HG02588 (cell line): ENCODE measurements at regions not wholly inside any gene's neighbourhood (a gene's known extent, or its start where the extent isn't known, plus 50 kb on each side); places are given as distances from the start of the nearest gene placed in this dataset.
A peak's percentile ranks its signal among the peaks of the same experiment; 100 is the strongest.
"Not testable (repeated sequence)": the region's sequence is repeated elsewhere in the genome, so short reads cannot be mapped to it uniquely, and the experiment has no call there.

Experiments used
- ATAC-seq: cut with Tn5 transposase; IDR thresholded peaks from one replicate; pipeline ENCODE4 v1.9.1; 2021; ENCODE audit warnings: mild to moderate bottlenecking, moderate library complexity; ENCODE audit not compliant: unreplicated experiment

DNA sequence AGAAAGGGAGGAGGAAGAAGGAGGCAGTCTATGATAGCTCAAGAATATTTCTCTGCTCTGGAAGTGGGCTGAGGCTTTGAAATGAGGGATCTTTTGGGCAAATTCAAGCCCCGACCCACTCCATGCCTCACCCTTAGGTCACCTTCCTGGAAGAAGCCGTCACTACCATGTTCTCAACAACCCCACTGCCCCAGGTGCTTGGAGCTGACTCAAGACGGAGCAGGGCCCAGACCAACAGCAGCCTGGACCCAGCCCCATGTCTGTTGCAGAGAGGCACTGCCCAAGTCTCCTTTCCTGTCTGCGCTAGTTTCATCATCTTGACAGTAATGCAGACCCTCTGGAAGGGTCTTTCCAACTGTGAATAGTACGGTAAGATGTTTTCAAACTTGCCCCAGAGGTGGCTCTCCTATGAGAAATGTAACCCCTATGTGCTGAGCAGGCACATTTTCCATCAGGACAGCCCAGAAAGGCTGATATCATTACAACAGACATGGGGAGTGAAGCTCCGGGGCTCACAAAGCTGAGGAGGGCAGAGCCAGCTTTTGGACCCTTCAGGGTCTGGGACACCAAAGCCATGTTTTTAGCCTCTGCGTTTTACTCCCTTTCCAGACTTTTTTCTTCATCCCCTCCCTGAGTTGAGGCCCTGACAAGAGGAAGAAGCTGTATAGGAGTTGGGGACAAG lies 128.2 kb upstream of the LARP1 start:
- no peak for ATAC-seq

DNA sequence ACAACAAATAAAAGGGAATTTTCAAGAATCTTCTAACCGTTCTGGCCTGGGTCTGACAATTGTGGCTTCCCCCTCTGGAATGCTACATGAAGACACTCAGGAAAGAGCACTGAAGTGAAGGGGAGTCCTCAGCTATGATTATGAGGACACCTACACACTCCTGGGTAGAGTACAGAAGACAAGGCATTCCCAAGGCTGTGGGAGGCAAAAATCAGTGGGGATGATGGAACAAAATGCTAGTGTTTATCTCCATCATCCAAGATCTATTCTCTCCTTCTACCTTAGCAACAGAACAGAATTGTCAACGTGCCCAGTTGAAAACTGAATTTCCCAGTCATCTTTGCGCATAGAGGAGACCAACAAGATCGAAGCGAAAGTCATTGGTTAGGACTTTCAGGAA lies 130.1 kb upstream of the LARP1 start:
- no peak for ATAC-seq

DNA sequence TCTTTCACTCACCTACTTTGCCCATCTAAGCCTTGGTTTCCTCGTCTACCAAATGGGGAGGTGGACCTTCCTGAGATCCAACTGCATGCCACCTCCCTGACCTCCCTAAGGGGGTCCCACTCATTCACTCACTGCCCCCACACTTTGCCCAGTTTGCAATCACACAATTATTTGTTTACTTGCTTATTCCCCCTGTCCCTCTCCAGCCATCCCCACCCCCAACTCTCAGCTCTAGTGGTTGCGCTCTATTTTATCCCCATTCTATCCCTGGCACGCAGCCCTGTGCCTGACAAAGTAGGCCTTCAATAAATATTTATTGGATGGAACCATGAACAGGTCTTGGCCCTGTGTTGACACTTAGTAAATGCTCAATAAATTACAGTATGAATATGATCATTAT lies 130.8 kb upstream of the LARP1 start:
- ATAC-seq: no peak

DNA sequence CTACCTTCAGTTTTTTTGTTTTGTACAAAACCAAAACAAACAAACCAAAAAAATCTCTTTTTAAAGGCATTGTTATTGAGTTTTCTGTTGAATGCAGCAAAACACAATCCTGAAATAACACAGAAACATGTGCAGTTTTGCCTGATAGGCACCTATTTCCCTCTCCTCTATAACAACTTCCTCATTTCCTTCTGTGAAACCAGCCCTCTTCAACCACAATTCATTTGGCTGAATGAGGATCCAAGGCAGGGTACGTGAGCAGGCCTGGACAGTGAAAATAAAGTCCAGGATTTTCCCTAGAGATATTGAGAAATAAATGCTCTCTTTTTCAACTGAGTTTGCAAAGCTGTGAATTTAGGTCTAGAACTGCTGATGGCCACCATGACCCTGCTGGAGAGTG lies 134.8 kb upstream of the LARP1 start:
- ATAC-seq: no peak

DNA sequence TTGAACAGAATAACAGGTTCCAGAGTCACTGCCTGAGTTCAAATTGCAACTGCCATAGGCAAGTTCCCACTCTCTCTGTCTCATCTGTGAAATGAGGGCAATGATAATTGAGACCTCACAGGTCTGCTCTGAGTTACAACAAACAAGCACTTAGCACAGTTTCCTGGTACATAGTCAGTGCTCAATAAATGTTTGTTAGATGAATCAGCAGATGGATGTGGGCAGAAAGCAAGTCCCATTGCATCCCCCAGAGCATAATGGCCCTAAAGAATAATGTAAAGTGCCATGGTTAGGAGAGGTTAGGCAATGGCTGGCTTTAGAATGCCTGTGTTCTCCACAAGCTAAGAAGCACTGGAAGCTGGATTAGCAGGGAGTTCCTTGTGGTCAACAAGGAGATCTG lies 136.5 kb upstream of the LARP1 start:
- ATAC-seq: no peak

DNA sequence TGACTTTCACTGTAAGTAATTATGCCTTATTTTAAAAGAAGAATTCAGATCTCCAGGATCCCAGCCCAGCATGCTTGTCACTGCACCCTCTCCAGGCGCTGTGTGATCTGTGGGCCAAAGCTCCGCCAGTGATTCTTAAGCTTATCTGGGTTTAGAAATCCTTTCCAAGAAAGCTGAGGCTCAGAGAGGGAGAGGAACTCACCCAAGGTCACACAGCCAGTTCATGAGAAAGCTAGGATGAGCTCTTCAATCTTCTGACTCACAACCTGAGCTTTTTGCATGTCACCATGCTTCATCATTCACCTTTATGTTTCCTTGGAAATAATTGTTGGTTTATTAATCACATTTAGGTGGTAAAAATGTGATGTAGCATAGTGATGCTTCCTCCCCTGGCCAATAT lies 136.6 kb upstream of the HAND1 start:
- ATAC-seq: no peak

DNA sequence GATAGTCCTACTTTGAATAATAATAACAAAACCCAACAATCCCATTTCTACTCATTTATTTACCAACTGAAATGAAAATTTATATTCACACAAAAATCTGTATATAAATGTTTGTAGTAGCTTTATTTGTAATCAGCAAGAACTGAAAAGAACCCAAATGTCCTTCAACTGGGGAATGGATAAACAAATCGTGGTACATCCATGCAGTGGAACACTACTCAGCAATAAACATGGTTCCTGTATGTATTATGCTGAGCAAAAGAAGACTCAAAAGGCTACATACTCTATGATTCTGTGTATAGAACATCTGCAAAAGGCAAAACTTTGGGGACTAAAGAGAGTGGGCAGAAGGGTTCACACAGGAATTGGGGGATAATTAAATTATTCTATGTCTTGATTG lies 136.1 kb upstream of the HAND1 start:
- ATAC-seq: no peak

DNA sequence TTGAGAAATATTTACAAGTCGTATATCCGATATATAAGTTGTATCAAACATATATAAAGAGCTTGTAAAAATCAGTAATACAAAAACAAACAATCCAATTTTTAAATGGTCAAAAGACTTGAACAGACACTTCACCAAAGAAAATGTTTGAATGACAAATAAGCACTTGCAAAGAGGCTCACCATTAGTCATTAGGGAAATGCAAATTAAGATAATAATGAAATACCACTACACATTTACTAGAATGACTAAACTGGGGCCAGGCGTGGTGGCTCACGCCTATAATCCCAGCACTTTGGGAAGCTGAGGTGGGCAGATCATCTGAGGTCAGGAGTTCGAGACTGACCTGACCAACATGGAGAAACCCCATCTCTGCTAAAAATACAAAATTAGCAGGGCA lies 134.6 kb upstream of the HAND1 start:
- ATAC-seq: no peak

DNA sequence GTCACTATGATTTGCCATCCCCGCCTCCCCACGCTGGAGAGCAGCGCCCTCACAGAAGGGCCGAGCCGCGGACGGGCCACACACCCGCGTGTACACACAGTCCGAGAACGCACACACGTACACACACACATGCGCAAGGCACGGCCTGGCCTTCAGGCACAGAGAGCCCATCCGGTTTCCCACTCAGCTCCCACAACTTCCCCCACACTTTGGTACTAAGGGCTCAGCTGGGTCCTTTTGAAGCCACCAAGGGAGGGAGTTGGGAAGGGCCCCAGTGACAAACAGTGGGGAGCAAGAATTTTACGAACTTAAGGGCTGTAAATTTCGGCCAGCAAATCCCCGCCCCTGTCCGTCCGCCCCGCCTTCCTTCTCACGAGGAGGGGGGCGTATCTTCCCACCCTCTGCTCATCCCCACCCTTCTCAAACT lies 133.3 kb upstream of the HAND1 start:
- ATAC-seq: no peak

DNA sequence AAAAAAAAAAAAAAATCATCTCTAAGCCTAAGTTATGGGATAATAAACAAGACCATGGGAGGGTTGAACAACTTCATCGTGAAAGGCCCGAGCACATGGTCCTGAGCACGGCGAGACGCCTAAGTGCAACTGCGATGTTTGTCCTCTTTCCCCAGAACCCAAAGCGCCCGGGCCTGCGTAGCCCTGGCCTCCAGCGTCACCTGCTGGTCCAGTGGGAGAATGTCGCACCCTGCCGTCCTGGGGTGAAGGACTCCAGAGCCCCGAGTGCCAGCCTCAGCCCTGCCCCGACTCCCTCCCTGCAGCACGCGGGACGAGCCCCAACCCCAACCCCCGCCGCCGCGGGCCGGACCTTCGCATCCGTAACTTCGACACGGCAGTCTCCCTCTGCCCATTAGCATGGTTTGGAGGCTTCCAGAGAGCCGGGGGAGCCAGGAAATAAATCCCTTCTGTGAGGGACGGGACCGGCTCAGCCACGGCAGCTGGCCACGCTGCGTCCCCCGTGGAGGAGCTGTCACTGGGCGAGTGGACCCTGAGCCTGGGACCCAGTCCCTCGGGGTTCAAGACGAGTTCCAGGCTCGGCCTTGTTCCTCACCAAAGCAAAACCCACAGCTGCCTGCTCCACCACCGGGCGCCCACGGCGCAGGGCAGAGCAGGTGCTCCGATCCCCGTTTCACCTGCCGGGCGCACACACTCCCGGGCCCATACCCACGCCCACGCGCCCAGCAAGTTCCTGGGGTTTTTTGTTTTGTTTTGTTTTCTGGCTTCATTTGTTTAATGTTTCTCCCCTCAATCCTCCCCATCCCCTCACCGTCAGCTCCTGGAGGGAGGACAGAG lies 132.5 kb upstream of the HAND1 start:
- peak; percentile 97 for ATAC-seq

DNA sequence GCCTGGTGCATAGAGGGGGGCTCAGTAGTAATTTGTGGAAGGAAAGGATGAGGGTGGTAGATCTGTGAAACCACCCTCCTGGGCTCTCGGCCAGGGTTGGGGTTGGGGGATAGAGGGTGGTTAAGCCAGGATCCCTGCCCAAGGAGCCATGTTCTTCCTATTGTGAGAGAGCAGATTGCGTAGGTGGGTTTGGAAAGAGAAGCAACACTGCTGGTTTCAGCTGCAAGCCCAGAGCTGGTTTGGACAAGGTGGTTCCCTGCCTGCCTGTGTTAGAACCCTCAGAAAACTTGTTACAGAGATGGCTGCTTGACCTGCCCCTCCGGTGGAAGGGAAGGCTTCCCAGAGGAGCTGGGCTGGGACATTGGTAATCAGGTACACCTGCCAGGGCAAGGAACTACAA lies 131.2 kb upstream of the HAND1 start:
- no peak for ATAC-seq

DNA sequence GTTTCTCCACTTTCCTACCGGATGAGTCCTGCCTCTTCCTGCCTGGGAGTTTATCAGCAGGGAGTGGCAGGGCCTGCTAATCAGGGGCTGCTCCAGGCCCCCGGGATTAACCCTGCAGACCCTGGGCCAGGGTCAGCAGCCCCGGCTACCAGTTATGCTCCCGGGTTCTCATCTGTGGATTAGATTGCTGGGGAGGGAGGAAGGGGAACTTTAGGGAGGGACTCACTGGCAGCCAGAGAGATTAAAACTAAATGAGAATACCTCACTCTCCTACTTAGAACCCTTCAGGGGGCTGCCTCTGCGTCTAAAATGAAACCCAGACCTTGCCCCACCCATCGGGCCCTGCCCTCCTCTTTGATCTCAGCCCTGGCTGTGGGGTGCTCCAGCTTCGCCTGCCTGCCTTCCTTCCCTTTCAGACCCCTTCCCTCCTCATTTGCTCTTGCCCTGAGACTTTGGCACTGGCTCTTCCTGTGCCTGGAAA lies 130.5 kb upstream of the HAND1 start:
- no peak for ATAC-seq

DNA sequence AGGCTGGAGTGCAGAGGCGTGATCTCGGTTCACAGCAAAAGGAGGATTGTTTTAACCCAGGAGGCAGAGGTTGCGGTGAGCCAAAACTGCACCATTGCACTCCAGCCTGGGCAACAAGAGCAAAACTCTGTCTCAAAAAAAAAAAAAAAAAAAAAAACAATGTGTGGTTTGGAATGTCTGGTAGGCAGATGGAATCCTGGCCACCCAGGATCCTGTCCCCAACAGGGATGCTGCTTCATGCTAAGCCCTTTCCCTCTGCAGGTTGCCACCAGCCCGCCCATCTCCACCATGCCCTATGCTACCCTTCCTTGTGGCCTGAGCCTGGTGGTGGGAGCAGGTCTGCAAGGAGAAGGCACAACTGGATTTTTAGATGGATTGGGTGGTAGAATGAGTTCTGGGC lies 129.7 kb upstream of the HAND1 start:
- ATAC-seq: no peak

DNA sequence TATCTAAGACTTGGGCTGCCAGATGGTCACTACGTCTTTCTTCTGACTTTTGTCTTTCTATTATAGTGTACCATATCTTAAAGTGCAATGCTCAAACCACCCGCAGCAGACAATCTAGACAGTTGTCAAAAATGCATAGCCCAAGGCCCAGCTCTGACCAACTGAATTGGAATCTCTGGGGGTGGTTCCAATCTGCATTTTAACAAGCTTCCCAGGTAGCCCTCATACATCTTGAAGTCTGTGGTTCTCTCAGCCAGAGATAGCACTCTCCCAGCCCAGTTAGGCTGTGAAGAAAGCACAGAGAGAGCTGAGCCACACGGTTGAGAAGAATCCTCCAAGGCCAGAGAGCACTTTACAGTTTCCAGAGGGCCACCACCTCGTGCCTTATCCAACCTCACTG lies 128.2 kb upstream of the HAND1 start:
- no peak for ATAC-seq

DNA sequence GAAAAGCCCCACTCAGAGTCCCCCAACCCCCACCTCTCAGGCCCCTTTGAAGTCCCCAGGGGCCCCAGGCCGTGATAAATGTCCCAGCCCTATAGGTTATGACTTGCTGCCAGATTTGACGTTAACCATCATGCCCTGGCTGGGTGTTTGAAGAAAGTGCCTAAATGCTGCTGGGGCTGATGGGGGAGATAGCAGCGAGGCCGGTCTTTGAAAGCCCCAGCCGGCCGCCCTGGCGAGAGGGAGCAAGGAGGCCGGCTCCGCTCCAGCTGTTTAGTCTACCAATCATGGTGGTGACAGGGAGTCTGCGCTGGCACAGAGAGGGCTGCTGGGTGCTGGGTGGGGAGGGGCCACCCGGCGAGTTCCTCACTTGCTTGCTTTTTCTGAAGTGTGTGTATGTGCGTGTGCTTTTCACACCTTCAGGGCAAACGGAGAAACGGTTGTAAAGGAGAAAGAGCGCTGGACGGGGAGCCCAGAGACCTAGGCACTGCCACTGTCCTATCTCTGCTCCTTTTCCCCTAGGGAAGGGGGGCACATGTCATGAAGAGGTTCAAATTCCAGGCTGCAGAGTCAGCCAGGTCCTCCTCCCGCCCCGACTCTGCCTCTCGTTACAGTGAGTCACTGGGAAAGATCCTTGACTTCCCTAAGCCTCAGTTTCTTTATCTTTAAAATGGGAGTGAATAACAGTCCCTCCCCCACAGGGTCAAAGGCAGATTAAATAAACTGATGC lies 126.1 kb upstream of the HAND1 start:
- ATAC-seq: no peak

DNA sequence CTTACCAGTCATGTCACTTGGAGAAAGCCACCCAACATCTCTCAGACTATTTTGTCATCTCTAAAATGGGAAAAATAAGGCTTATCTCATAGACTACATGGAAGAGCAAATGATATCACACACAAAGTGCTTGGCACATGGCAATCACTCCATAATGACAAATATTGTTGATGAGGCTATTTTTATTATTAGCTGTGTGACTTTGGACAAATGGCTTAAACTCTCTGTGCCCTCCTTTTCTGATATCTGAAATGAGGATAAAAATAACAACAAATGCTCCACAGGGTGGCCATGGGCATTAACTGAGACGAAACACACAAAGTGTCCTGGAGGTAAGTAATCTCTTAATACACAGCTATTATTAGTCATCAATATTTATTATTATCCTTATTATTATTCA lies 125.5 kb upstream of the HAND1 start:
- no peak for ATAC-seq

DNA sequence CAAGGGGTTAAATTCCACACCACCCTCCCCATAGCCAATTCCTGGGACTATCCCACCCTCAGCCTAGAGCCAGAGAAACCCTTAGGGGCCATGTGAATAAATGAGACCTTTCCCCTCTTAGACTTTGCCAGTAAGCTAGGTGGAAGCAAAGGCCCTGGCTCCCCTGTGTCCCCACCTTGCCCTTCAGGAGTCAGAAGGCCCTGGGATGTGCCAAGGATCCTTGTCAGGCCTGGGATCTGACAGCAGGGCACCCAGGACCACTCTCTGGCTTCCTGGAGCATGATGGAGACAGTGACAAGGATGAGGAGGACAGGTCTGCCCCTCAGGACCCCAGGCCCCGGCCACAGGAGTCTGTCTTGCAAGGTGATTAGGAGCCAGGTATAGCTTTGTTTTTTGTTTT lies 125.0 kb upstream of the HAND1 start:
- no peak for ATAC-seq

DNA sequence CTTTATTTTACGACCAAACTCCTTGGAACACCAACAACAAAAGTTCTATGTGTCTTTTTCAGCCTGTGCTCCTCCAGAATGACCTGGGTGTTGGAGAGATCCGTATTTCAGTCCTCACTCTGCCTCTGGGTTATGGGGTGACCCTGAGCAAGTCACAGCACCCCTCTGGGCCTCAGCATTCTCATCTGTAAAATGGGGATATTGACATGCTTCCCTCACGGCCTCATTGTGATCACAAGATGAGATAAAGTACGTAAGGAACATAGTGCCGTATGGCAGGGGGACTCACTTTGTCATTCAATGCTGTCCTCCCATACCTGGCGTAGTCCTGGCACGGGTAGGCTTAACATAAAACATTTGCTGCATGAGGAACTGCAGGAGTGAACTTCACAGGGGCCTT lies 123.0 kb upstream of the HAND1 start:
- ATAC-seq: no peak

DNA sequence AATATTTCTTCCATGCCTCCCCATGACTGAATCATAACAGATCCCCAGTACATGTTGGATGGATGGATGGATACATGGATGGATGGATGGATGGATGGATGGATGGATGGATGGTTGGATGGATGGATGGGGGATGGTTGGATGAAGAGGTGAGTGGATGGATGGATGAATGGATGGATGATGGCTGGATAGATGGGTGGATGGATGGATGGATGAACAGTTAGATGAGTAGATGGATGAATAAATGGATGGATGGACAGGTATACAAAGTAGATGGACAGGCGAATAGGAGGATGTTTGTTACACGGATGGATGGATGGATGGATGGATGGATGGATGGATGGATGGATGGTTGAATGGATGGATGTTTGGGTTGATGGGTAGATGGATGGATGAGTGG lies 120.0 kb upstream of the HAND1 start:
- ATAC-seq: no peak

DNA sequence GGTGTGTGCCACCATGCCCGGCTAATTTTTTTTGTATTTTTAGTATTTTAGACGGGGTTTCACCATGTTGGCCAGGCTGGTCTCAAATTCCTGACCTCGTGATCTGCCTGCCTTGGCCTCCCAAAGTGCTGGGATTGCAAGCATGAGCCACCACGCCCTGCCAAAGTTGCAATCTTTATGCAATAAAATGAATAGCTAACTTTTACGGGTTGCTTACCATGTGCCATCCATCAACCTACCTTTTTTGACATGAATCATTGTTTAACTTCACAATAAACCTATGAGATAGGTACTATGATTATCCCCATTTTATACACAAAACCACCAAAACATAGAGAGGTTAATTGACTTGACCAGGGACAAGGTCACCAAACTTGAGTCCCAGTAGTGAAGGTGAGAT lies 118.8 kb upstream of the HAND1 start:
- not testable (repeated sequence) for ATAC-seq

DNA sequence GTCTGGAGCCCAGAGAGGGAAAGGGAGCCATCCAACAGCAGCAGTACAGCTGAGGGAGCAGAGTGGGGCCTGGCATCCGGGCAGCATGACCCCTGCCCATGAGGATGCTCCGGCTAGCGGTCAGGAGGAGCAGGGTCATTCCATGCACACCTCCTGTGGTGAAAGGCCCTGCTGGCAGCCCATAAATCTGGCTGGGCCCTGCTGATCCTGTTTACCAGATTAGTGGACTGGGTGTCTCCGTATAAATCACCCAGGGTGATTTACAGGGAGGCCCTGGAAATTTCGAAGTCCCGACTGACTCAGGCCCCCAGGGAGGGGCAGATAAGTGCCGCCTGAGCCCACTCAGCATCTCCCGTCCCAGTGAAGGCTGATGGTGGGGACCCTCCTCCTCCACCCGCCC lies 117.6 kb upstream of the HAND1 start:
- ATAC-seq: no peak

DNA sequence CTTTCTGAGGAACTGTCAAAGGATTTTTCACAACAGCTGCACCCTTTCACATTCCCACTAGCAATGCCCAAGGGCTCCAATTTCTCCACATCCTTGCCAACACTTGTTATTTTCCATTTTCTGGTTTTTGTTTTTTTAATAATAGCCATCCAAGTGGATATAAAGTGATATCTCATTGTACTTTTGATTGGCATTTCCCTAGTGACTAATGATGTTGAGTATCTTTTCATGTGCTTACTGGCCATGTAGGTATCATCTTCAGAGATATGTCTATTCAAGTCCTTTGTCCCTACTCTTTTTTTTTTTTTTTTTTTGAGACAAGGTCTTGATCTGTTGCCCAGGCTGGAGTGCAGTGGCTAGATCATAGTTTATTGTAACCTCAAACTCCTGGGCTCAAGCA lies 115.8 kb upstream of the HAND1 start:
- ATAC-seq: no peak
